Fibroblast of lung (primary cell): ENCODE measurements at regions not wholly inside any gene's neighbourhood (a gene's known extent, or its start where the extent isn't known, plus 50 kb on each side); places are given as distances from the start of the nearest gene placed in this dataset.

ENCODE experiments used
- CTCF ChIP-seq, 2 donors: IDR thresholded peaks in 1 of 2; conservative IDR thresholded peaks in 1 of 2; 1 replicate in 1 of 2; 2 replicates in 1 of 2; pipeline ENCODE4 v1.5.1; 2011 to 2012; ENCODE audit warnings: low read length in 2 of 2, control low read depth in 1 of 2, inconsistent platforms in 1 of 2, low read depth in 1 of 2, mild to moderate bottlenecking in 1 of 2
- EZH2 ChIP-seq: IDR thresholded peaks from 2 replicates; pipeline ENCODE4 v1.5.1; 2012; ENCODE audit warnings: low read length, control low read depth, mild to moderate bottlenecking; ENCODE audit errors: missing control alignments

GRCh38 chr5:144972317-144972716, 801.6 kb downstream of the KCTD16 start:
- TF ChIP-seq EZH2 (no peak), CTCF (conservative IDR thresholded peaks at IDR 0.05 in 1 of 2, IDR thresholded peaks at IDR 0.05 in 1 of 2; ENCODE audit: low read depth in 1 of 2, low read length in 2 of 2) (no peak)
